Effector memory CD8-positive, alpha-beta T cell (primary cell): ENCODE measurements at regions not wholly inside any gene's neighbourhood (a gene's known extent, or its start where the extent isn't known, plus 50 kb on each side); places are given as distances from the start of the nearest gene placed in this dataset.

Experiments used
- ATAC-seq: fragments of 150-1000 bp; cut with Tn5 transposase; replicated peaks from 2 replicates; pipeline ENCODE4 v1.10.0; 2021; ENCODE audit warnings: mild to moderate bottlenecking, moderate library complexity
- DNase-seq, 3 experiments: peaks; one replicate each; pipeline ENCODE4 v3.0.0; 2021
- H3K27ac Mint-ChIP-seq, 2 donors: one replicate each; pipeline ENCODE4 v1.8.0; 2022; ENCODE audit warnings: mild to moderate bottlenecking in 2 of 2, mixed read lengths in 2 of 2, moderate library complexity in 2 of 2
- H3K27me3 Mint-ChIP-seq, 2 donors: one replicate each; pipeline ENCODE4 v1.8.0; 2022; ENCODE audit warnings: mixed read lengths in 2 of 2
- H3K36me3 Mint-ChIP-seq: one replicate; pipeline ENCODE4 v1.8.0; 2022; ENCODE audit warnings: mild to moderate bottlenecking, moderate library complexity, mixed read lengths; ENCODE audit not compliant: insufficient read depth
- H3K4me1 Mint-ChIP-seq, 2 donors: one replicate each; pipeline ENCODE4 v1.8.0; 2022; ENCODE audit warnings: low read depth in 2 of 2, mixed read lengths in 2 of 2
- H3K4me3 Mint-ChIP-seq, 2 donors: one replicate each; pipeline ENCODE4 v1.8.0; 2022; ENCODE audit warnings: mild to moderate bottlenecking in 2 of 2, mixed read lengths in 2 of 2, moderate library complexity in 2 of 2
- H3K9me3 Mint-ChIP-seq, 2 donors: one replicate each; pipeline ENCODE4 v1.8.0; 2022; ENCODE audit warnings: mixed read lengths in 2 of 2

GRCh38 chr12:66952668-66953067 is 273.8 kb upstream of the GRIP1 start:
- Mint-ChIP-seq H3K4me3 (no peak overlapping the region), H3K36me3 (no peaks in the 10 kb centered on the region), H3K27ac (no peak overlapping the region), H3K4me1 (no peaks in the 10 kb centered on the region), H3K27me3 (no peaks in the 10 kb centered on the region), H3K9me3 (no peaks in the 10 kb centered on the region)
- ATAC-seq = no peak
- DNase-seq = no peak

- Mint-ChIP-seq H3K36me3 (no peaks in the 10 kb centered on the region), H3K9me3 (no peaks in the 10 kb centered on the region), H3K4me3 (no peak overlapping the region), H3K27me3 (peaks cover 7% of the 10 kb centered on the region in 2 donors), H3K27ac (no peak overlapping the region), H3K4me1 (no peaks in the 10 kb centered on the region)
- DNase-seq (no peak), ATAC-seq (no peak)
Measured at GRCh38 chr12:66956300-66956699, 277.4 kb upstream of the GRIP1 start.

GRCh38 chr12:66959276-66959675 is 280.4 kb upstream of the GRIP1 start:
- peaks cover 7% of the 10 kb centered on the region in 2 donors for H3K27me3 Mint-ChIP-seq
- H3K4me3 Mint-ChIP-seq = no peak overlapping the region
- no peak overlapping the region for H3K27ac Mint-ChIP-seq
- H3K9me3 Mint-ChIP-seq = peaks cover 0 to under 1% of the 10 kb centered on the region in 2 donors
- H3K4me1 Mint-ChIP-seq = peaks cover 0 to under 1% of the 10 kb centered on the region in 2 donors
- no peaks in the 10 kb centered on the region for H3K36me3 Mint-ChIP-seq
- DNase-seq (no peak), ATAC-seq (no peak)

- Mint-ChIP-seq H3K27ac (no peak overlapping the region), H3K36me3 (no peaks in the 10 kb centered on the region)
Measured at GRCh38 chr12:66960006-66960405, 281.1 kb upstream of the GRIP1 start.

GRCh38 chr12:66960704-66961690 is 282.1 kb upstream of the GRIP1 start:
- ATAC-seq = no peak
- DNase-seq = no peak
- no peak overlapping the region for H3K27ac Mint-ChIP-seq

More at GRCh38 chr12:66960006-66960405, 281.1 kb upstream of the GRIP1 start:
- H3K4me3 Mint-ChIP-seq = no peak overlapping the region
- ATAC-seq (no peak), DNase-seq (no peak)
- peaks cover 7% of the 10 kb centered on the region in 2 donors for H3K27me3 Mint-ChIP-seq
- peaks cover 0 to 2% of the 10 kb centered on the region in 2 donors for H3K9me3 Mint-ChIP-seq
- peaks cover 3 to 7% of the 10 kb centered on the region in 2 donors for H3K4me1 Mint-ChIP-seq

GRCh38 chr12:66962290-66962689 is 283.4 kb upstream of the GRIP1 start:
- ATAC-seq (no peak), DNase-seq (no peak)
- Mint-ChIP-seq H3K27ac (no peak overlapping the region), H3K9me3 (peaks cover 0 to 2% of the 10 kb centered on the region in 2 donors), H3K36me3 (no peaks in the 10 kb centered on the region), H3K4me1 (peaks cover 3 to 7% of the 10 kb centered on the region in 2 donors), H3K4me3 (no peak overlapping the region), H3K27me3 (peaks cover 7% of the 10 kb centered on the region in 2 donors)

More at GRCh38 chr12:66960704-66961690, 282.1 kb upstream of the GRIP1 start:
- peaks cover 0 to 2% of the 10 kb centered on the region in 2 donors for H3K9me3 Mint-ChIP-seq
- no peak overlapping the region for H3K4me3 Mint-ChIP-seq
- peaks cover 7% of the 10 kb centered on the region in 2 donors for H3K27me3 Mint-ChIP-seq
- no peaks in the 10 kb centered on the region for H3K36me3 Mint-ChIP-seq
- peaks cover 3 to 7% of the 10 kb centered on the region in 2 donors for H3K4me1 Mint-ChIP-seq

- H3K4me3 Mint-ChIP-seq = no peak overlapping the region
- no peak for DNase-seq
- ATAC-seq = no peak
- peaks cover 0 to 2% of the 10 kb centered on the region in 2 donors for H3K9me3 Mint-ChIP-seq
- peaks cover 3 to 7% of the 10 kb centered on the region in 2 donors for H3K4me1 Mint-ChIP-seq
- no peaks in the 10 kb centered on the region for H3K36me3 Mint-ChIP-seq
- peaks cover 7% of the 10 kb centered on the region in 2 donors for H3K27me3 Mint-ChIP-seq
- peak overlapping the region; percentile 80 to 86 for H3K27ac Mint-ChIP-seq
Measured at GRCh38 chr12:66963901-66964300, 285.0 kb upstream of the GRIP1 start.

GRCh38 chr12:66964629-66965028 is 285.8 kb upstream of the GRIP1 start:
- DNase-seq = peak; percentile 3 to 22 (median 5)
- H3K27me3 Mint-ChIP-seq = peaks cover 9 to 14% of the 10 kb centered on the region in 2 donors
- peak; percentile 93 for ATAC-seq
- H3K4me3 Mint-ChIP-seq = peak overlapping the region; percentile 4 to 24
- H3K27ac Mint-ChIP-seq = peak overlapping the region; percentile 80 to 86
- H3K4me1 Mint-ChIP-seq = peaks cover 3 to 7% of the 10 kb centered on the region in 2 donors
- no peaks in the 10 kb centered on the region for H3K36me3 Mint-ChIP-seq
- H3K9me3 Mint-ChIP-seq = peaks cover 0 to 3% of the 10 kb centered on the region in 2 donors

GRCh38 chr12:66965621-66966020 is 286.7 kb upstream of the GRIP1 start:
- peak overlapping the region in 1 of 2 donors; percentile 23 for H3K27ac Mint-ChIP-seq

GRCh38 chr12:66971816-66972215 is 292.9 kb upstream of the GRIP1 start:
- H3K4me3 Mint-ChIP-seq = no peak overlapping the region
- peaks cover 0 to 1% of the 10 kb centered on the region in 2 donors for H3K9me3 Mint-ChIP-seq
- H3K4me1 Mint-ChIP-seq = no peaks in the 10 kb centered on the region
- H3K27me3 Mint-ChIP-seq = peaks cover 17 to 41% of the 10 kb centered on the region in 2 donors
- no peak for ATAC-seq
- no peak overlapping the region for H3K27ac Mint-ChIP-seq
- H3K36me3 Mint-ChIP-seq = no peaks in the 10 kb centered on the region
- no peak for DNase-seq

More at GRCh38 chr12:66965621-66966020, 286.7 kb upstream of the GRIP1 start:
- H3K27me3 Mint-ChIP-seq = peaks cover 10 to 12% of the 10 kb centered on the region in 2 donors
- ATAC-seq (no peak), DNase-seq (no peak)
- H3K36me3 Mint-ChIP-seq = no peaks in the 10 kb centered on the region
- peaks cover 3 to 7% of the 10 kb centered on the region in 2 donors for H3K4me1 Mint-ChIP-seq
- H3K9me3 Mint-ChIP-seq = peaks cover 0 to 3% of the 10 kb centered on the region in 2 donors
- H3K4me3 Mint-ChIP-seq = no peak overlapping the region

GRCh38 chr12:66976526-66976925 is 292.6 kb upstream of the CAND1 start:
- ATAC-seq (no peak), DNase-seq (no peak)
- H3K9me3 Mint-ChIP-seq = no peaks in the 10 kb centered on the region
- H3K4me1 Mint-ChIP-seq = no peaks in the 10 kb centered on the region
- H3K36me3 Mint-ChIP-seq = no peaks in the 10 kb centered on the region
- H3K4me3 Mint-ChIP-seq = no peak overlapping the region
- no peak overlapping the region for H3K27ac Mint-ChIP-seq
- peaks cover 32 to 45% of the 10 kb centered on the region in 2 donors for H3K27me3 Mint-ChIP-seq

GRCh38 chr12:66978802-66979201 is 290.4 kb upstream of the CAND1 start:
- Mint-ChIP-seq H3K27ac (no peak overlapping the region), H3K4me3 (no peak overlapping the region), H3K36me3 (no peaks in the 10 kb centered on the region), H3K4me1 (no peaks in the 10 kb centered on the region), H3K9me3 (no peaks in the 10 kb centered on the region), H3K27me3 (peaks cover 32 to 49% of the 10 kb centered on the region in 2 donors)
- no peak for DNase-seq
- no peak for ATAC-seq

- H3K4me1 Mint-ChIP-seq = no peaks in the 10 kb centered on the region
- no peaks in the 10 kb centered on the region for H3K36me3 Mint-ChIP-seq
- peaks cover 32 to 45% of the 10 kb centered on the region in 2 donors for H3K27me3 Mint-ChIP-seq
- no peaks in the 10 kb centered on the region for H3K9me3 Mint-ChIP-seq
- H3K27ac Mint-ChIP-seq = no peak overlapping the region
- no peak overlapping the region for H3K4me3 Mint-ChIP-seq
- ATAC-seq (no peak), DNase-seq (no peak)
Measured at GRCh38 chr12:66979251-66979650, 289.9 kb upstream of the CAND1 start.

GRCh38 chr12:66984077-66984476 is 285.1 kb upstream of the CAND1 start:
- H3K27ac Mint-ChIP-seq = no peak overlapping the region
- H3K9me3 Mint-ChIP-seq = no peaks in the 10 kb centered on the region
- no peaks in the 10 kb centered on the region for H3K4me1 Mint-ChIP-seq
- no peak for ATAC-seq
- no peaks in the 10 kb centered on the region for H3K36me3 Mint-ChIP-seq
- peaks cover 30 to 33% of the 10 kb centered on the region in 2 donors for H3K27me3 Mint-ChIP-seq
- H3K4me3 Mint-ChIP-seq = no peak overlapping the region
- no peak for DNase-seq
